ENCODE measurements at regions not wholly inside any gene's neighbourhood (a gene's known extent, or its start where the extent isn't known, plus 50 kb on each side); places are given as distances from the start of the nearest gene placed in this dataset.

DNA sequence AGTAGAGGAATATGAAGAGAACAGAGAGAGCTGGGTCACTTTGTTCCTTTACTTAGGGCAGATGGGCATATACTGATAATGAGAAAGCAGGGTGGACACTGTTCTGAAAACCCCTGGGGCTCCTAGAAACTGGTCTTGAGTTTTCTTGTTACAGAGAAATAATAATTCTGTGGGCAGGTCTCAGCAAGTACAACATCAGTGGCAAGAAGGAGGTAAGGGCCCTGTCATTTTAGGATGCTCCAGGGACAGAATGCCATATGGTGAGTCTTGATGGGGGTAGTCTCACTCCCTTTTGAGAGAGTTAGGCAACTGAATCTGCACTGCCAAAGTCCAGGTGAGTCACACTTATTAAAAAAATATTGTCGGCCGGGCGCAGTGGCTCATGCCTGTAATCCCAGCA lies 102.3 kb downstream of the KCNJ2 start:
- TF ChIP-seq CTCF (IDR thresholded peaks at IDR 0.05; ENCODE audit: poor library complexity), result no peak
- TF ChIP-seq EZH2 (IDR thresholded peaks at IDR 0.05; ENCODE audit: borderline replicate concordance), result no peak
- no peak for TF ChIP-seq EZH2phosphoT487 (IDR thresholded peaks at IDR 0.05; ENCODE audit: low read depth, severe bottlenecking, unreplicated experiment)
- Histone ChIP-seq H3K4me3 (no peak overlapping the region), H4K20me1 (ENCODE audit: insufficient read depth, poor library complexity, severe bottlenecking) (no peaks in the 10 kb centered on the region), H3K9me3 (ENCODE audit: low read depth) (no peaks in the 10 kb centered on the region), H2AFZ (no peak overlapping the region), H3K4me1 (ENCODE audit: insufficient read depth) (no peaks in the 10 kb centered on the region), H3K27ac (no peak overlapping the region), H3K36me3 (replicated peaks; ENCODE audit: insufficient read depth, low read depth) (no peaks in the 10 kb centered on the region), H3K9me2 (replicated peaks; ENCODE audit: insufficient read depth) (no peaks in the 10 kb centered on the region), H3K4me2 (no peak overlapping the region), H3K27me3 (no peaks in the 10 kb centered on the region), H3K79me2 (no peaks in the 10 kb centered on the region)
- WGBS (ENCODE audit: low lambda C conversion rate, missing lambda C conversion rate), result 97% methylated on average over 3 of the region's 3 CpGs
- no peak for DNase-seq (ENCODE audit: low spot score)

- no peaks in the 10 kb centered on the region for H3K4me1 ChIP-seq (ENCODE audit: insufficient read depth)
- no peaks in the 10 kb centered on the region for H3K27me3 ChIP-seq
- no peaks in the 10 kb centered on the region for H4K20me1 ChIP-seq (ENCODE audit: insufficient read depth, poor library complexity, severe bottlenecking)
- H3K79me2 ChIP-seq, result no peaks in the 10 kb centered on the region
- H3K27ac ChIP-seq, result no peak overlapping the region
- DNase-seq (ENCODE audit: low spot score), result no peak
- no peaks in the 10 kb centered on the region for H3K9me3 ChIP-seq (ENCODE audit: low read depth)
- no peak for TF ChIP-seq EZH2phosphoT487 (IDR thresholded peaks at IDR 0.05; ENCODE audit: low read depth, severe bottlenecking, unreplicated experiment)
- TF ChIP-seq EZH2 (IDR thresholded peaks at IDR 0.05; ENCODE audit: borderline replicate concordance), result no peak
- no peak overlapping the region for H3K4me3 ChIP-seq
- H2AFZ ChIP-seq, result no peak overlapping the region
- no peaks in the 10 kb centered on the region for H3K9me2 ChIP-seq (replicated peaks; ENCODE audit: insufficient read depth)
- 88% methylated on average over 2 of the region's 2 CpGs for WGBS (ENCODE audit: low lambda C conversion rate, missing lambda C conversion rate)
- H3K36me3 ChIP-seq (replicated peaks; ENCODE audit: insufficient read depth, low read depth), result no peaks in the 10 kb centered on the region
- H3K4me2 ChIP-seq, result no peak overlapping the region
Observed at GRCh38 chr17:70274255-70274654, 104.9 kb downstream of the KCNJ2 start.

- Histone ChIP-seq H3K36me3 (replicated peaks; ENCODE audit: insufficient read depth, low read depth) (no peaks in the 10 kb centered on the region), H3K9me2 (replicated peaks; ENCODE audit: insufficient read depth) (no peaks in the 10 kb centered on the region), H3K4me2 (no peak overlapping the region), H2AFZ (no peak overlapping the region), H3K27me3 (no peaks in the 10 kb centered on the region), H4K20me1 (ENCODE audit: insufficient read depth, poor library complexity, severe bottlenecking) (no peaks in the 10 kb centered on the region), H3K4me1 (ENCODE audit: insufficient read depth) (no peaks in the 10 kb centered on the region), H3K4me3 (no peak overlapping the region), H3K27ac (no peak overlapping the region), H3K9me3 (ENCODE audit: low read depth) (no peaks in the 10 kb centered on the region), H3K79me2 (no peaks in the 10 kb centered on the region)
- TF ChIP-seq EZH2phosphoT487 (IDR thresholded peaks at IDR 0.05; ENCODE audit: low read depth, severe bottlenecking, unreplicated experiment), result no peak
- TF ChIP-seq EZH2 (IDR thresholded peaks at IDR 0.05; ENCODE audit: borderline replicate concordance), result no peak
- no peak for TF ChIP-seq CTCF (IDR thresholded peaks at IDR 0.05; ENCODE audit: poor library complexity)
- WGBS (ENCODE audit: low lambda C conversion rate, missing lambda C conversion rate), result 69% methylated on average over 2 of the region's 2 CpGs
- no peak for DNase-seq (ENCODE audit: low spot score)
Observed at GRCh38 chr17:70276906-70277305, 107.6 kb downstream of the KCNJ2 start.

DNA sequence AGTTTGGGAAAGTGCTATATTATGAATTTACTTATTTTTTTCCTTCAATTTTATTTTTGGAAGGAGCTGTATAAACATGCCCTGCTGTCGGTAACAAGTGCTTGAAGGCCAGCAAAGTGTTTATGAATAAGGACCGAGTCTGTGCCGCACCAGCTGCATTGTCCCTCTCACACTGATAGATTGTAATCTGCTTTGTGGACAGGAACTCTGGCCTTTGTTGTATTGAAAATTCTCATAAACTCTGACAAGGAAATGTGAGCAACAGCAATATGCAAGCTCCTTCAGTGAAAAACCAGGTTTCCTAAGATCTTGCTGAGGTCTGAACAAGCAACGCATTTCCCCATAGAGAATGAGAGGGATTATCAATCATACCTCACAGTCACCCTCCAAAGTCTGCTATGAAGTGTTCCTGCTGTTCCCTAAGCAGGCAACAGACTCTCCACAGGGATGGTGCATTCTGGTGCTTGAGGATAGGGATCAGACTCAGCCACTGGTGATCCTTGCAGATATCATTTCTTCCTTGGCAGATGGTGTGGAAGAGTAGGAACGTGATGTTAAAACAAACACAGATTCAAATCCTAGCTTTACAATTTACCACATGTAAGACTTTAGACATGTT lies 109.6 kb downstream of the KCNJ2 start:
- H3K27me3 ChIP-seq, result no peaks in the 10 kb centered on the region
- H3K4me3 ChIP-seq, result no peak overlapping the region
- no peaks in the 10 kb centered on the region for H3K4me1 ChIP-seq (ENCODE audit: insufficient read depth)
- TF ChIP-seq EZH2 (IDR thresholded peaks at IDR 0.05; ENCODE audit: borderline replicate concordance) (no peak), EZH2phosphoT487 (IDR thresholded peaks at IDR 0.05; ENCODE audit: low read depth, severe bottlenecking, unreplicated experiment) (no peak), CTCF (IDR thresholded peaks at IDR 0.05; ENCODE audit: poor library complexity) (no peak)
- no peaks in the 10 kb centered on the region for H3K9me3 ChIP-seq (ENCODE audit: low read depth)
- H3K79me2 ChIP-seq, result no peaks in the 10 kb centered on the region
- 41% methylated on average over 5 of the region's 5 CpGs for WGBS (ENCODE audit: low lambda C conversion rate, missing lambda C conversion rate)
- H3K27ac ChIP-seq, result no peak overlapping the region
- H2AFZ ChIP-seq, result no peak overlapping the region
- H4K20me1 ChIP-seq (ENCODE audit: insufficient read depth, poor library complexity, severe bottlenecking), result no peaks in the 10 kb centered on the region
- no peak for DNase-seq (ENCODE audit: low spot score)
- no peaks in the 10 kb centered on the region for H3K9me2 ChIP-seq (replicated peaks; ENCODE audit: insufficient read depth)
- H3K36me3 ChIP-seq (replicated peaks; ENCODE audit: insufficient read depth, low read depth), result no peaks in the 10 kb centered on the region
- no peak overlapping the region for H3K4me2 ChIP-seq

Measured in hepatocyte (in vitro differentiated cells).